GM21447 (cell line): ENCODE measurements at regions not wholly inside any gene's neighbourhood (a gene's known extent, or its start where the extent isn't known, plus 50 kb on each side); places are given as distances from the start of the nearest gene placed in this dataset.
"Not testable (repeated sequence)": the region's sequence is repeated elsewhere in the genome, so short reads cannot be mapped to it uniquely, and the experiment has no call there.

ENCODE experiments used
- ATAC-seq: cut with Tn5 transposase; IDR thresholded peaks from one replicate; pipeline ENCODE4 v1.9.1; 2021; ENCODE audit not compliant: unreplicated experiment

GRCh38 chr1:72442262-72442661 is 159.9 kb upstream of the NEGR1 start:
- ATAC-seq, result no peak

GRCh38 chr1:72439036-72439435 is 156.7 kb upstream of the NEGR1 start:
- ATAC-seq, result no peak

DNA sequence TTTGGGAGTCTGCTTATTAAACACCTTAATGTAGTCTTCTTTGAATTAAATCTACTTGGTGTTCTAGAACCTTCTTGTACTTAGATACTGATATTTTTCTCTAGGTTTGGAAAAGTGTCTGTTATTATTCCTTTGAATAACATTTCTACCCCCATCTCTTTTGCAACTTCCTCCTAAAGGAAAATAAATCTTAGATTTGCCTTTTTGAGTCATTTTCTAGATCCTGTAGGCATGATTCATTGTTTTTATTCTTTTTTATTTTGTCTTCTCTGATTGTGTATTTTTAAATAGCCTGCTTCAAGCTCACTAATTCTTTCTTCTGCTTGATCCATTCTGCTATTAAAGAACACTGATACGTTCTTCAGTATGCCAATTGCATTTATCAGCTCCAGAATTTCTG is 155.9 kb upstream of the NEGR1 start:
- ATAC-seq, result no peak

DNA sequence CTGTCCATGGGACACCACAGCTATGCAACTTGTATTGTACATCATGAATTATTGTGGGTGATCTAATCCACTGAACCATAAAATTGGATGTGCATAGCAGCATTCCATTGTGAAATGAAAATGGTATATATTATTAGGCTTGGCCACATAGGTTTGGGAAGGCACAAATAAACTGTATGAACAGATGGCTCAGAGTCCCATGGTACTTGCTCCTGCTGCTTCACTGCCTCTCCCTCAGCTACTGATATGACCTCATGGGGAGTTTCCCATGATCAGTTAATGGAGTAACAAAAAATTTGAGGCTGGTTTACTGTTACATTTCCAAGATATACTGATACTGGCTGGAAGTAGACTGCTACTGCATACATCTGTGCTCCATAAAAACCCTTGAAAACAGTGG is 152.7 kb upstream of the NEGR1 start:
- ATAC-seq, result no peak

- ATAC-seq, result no peak
These were observed 151.7 kb upstream of the NEGR1 start for GRCh38 chr1:72434070-72434469.

GRCh38 chr1:72433591-72433990 is 151.3 kb upstream of the NEGR1 start:
- ATAC-seq, result peak; percentile 59

GRCh38 chr1:72432645-72433267 is 150.4 kb upstream of the NEGR1 start:
- no peak for ATAC-seq

DNA sequence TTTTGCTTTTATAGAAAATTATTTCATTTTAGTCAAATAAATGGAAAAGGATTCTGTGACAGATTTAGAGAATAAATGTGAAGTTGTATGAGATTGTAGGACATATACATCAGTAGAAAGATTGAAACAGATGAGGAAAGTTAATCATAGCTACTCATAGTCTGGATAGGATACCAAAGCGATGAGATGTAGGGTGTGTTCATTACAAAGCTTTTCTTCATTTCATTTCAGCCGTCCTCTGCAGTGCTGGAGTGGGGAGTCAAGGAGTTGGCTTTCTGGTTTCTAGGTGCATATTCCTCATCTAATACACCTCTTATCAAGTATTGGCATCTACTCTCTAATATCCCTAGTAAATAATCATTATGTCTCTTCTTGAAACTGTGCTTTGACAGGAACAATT is 149.5 kb upstream of the NEGR1 start:
- no peak for ATAC-seq

GRCh38 chr1:72428276-72428675 is 145.9 kb upstream of the NEGR1 start:
- ATAC-seq, result not testable (repeated sequence)

GRCh38 chr1:72419229-72419628 is 136.9 kb upstream of the NEGR1 start:
- ATAC-seq, result no peak

DNA sequence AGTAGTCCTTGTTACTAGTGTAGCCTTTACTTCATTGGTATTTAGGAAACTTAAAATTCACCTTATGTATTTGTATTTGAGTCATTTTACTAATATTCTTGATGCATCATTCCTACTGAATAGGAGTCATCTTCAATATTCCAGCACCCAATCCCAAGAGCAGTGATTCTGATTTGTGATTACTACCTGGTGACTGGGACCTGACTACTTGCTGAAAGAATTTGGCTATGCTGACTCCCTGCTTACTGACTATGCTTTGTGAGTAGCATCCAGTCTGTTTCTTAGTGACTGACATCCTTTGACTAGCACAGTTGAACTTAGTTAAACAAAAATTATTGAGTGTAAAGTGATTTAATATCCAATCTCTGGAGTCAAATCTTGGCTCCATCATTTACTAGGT is 129.9 kb upstream of the NEGR1 start:
- no peak for ATAC-seq

DNA sequence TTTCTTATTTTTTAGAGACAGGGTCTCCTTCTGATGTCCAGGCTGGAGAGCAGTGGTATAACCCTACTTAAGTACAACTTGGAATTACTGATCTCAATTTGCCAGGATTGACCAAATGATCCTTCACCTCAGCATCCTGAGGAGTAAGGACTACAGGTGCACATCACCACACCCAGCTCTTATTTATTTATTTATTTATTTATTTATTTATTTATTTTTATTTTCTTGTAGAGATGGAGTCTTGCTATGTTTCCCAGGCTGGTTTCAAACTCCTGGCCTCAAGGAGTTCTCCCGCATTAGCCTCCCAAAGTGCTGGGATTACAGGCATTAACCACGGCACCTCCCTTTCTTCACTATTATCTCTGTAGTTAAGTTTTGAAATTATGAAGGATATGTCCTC is 117.5 kb upstream of the NEGR1 start:
- no peak for ATAC-seq

- no peak for ATAC-seq
These were observed 115.4 kb upstream of the NEGR1 start for GRCh38 chr1:72397786-72398185.

DNA sequence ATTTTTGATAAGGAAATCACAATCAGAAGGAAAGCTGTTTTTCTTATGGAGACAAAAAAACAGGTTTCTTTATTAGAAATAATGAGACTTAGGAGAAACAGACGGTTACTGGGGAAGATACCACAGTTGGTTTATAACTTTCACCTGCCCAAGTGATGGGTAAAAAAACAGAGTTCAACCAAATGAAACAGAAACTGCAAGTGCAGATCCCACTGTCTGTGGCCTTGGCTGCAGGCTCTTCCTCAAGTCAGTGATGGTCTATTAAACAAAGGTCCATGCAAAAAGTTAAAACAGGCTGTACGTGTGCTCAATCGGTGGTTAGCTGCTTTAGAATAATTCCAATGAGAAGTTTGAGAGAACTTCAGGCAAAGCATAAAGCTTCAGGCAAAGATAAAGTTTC is 112.1 kb upstream of the NEGR1 start:
- ATAC-seq, result no peak

- no peak for ATAC-seq
These were observed 96.7 kb upstream of the NEGR1 start for GRCh38 chr1:72379072-72379471.

- no peak for ATAC-seq
These were observed 92.9 kb upstream of the NEGR1 start for GRCh38 chr1:72375226-72375625.

DNA sequence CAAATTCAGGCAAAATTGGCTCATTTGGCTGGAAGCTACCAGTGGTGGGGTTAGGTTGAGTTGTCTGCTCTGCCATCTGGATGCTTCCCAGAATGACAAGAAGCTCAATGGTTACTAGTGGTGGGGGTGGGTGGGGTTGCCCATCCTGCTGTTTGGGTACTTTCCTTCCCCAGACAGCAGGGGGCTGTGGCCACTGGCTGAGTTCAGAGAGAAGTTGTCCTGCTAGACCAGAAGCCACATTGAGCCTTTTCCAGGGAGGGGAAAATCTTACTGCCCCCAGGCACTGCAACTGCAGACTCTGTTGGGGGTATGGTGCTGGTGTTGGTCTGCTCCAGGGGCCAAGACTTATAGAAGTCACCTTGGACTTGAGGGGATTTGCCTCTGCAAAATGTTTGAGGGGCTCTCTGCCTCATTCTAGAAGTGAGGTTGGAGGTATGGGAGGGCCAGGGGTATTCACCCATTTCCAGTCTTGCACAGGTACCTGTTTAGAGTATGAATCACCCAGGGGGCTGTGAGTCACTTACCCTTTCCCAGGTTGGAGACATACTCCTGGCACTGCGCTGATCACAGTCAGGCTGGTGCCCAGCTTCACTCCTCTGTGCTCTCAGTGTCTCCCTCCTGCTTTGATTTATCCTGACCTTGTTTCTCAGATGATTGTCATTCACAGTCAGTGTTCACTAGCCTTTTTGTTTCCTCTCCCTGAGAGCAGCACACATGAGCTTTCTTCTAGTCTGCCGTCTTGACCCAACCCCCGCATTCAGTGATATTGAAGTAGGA is 89.1 kb upstream of the NEGR1 start:
- ATAC-seq, result no peak

GRCh38 chr1:72370836-72371235 is 88.5 kb upstream of the NEGR1 start:
- not testable (repeated sequence) for ATAC-seq

DNA sequence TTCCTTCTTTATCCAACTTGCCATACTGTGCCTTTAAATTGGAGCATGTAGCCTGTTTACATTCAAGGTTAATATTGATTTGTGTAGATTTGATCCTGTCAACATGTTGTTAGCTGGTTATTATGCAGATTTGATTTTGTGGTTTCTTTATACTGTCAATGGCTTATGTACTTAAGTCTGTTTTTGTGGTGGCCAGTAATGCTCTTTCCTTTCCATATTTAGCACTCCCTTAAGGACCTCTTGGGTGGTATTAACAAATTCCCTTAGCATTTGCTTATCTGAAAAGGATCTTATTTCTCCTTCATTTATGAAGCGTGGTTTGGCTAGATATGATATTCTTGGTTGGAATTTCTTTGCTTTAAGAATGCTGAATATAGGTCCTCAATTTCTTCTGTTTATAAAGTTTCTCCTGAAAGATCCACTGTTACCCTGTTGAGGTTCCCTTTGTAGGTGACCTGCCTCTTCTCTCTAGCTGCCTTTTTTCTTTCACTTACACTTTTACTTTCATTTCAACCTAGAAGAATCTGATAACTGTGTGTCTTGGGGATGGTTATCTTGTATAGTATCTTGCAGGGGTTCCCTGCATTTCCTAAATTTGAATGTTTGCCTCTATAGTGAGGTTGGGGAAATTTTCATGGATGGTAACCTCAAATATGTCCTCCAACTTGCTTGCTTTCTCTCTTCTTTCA is 86.9 kb upstream of the NEGR1 start:
- ATAC-seq, result no peak

- no peak for ATAC-seq
These were observed 84.1 kb upstream of the NEGR1 start for GRCh38 chr1:72366466-72366865.

DNA sequence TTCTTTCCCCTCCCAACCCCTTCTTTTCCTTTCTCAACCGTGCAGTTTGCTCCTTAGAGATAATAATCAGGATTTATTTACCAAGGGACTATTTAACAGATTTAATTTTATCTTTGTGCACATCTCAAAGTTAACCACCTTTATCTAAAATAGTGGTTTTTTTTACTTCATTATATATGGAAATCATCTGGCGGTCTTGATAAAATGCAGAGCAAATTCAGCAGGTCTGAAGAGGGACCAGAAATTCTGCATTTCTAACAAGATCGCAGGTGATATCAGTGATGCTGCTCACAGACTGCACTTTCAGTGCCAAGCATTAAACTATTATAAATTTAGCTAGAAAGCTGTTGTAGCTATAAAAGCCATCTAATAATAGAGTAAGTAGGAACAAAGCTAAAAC is 83.4 kb upstream of the NEGR1 start:
- no peak for ATAC-seq

GRCh38 chr1:72362538-72362937 is 80.2 kb upstream of the NEGR1 start:
- no peak for ATAC-seq
